ENCODE measurements at regions not wholly inside any gene's neighbourhood (a gene's known extent, or its start where the extent isn't known, plus 50 kb on each side); places are given as distances from the start of the nearest gene placed in this dataset.

- TF ChIP-seq ATRX (CRISPR knock-in tag; IDR thresholded peaks at IDR 0.05; ENCODE audit: borderline replicate concordance): no peak
- TF ChIP-seq SOX5 (CRISPR knock-in tag; IDR thresholded peaks at IDR 0.05; ENCODE audit: borderline replicate concordance): peak; percentile 68
- no peak for TF ChIP-seq ZNF225 (CRISPR knock-in tag; IDR thresholded peaks at IDR 0.05)
- TF ChIP-seq ZNF101 (CRISPR knock-in tag; IDR thresholded peaks at IDR 0.05; ENCODE audit: borderline replicate concordance, low read depth): no peak
- TF ChIP-seq, protein P1, sequence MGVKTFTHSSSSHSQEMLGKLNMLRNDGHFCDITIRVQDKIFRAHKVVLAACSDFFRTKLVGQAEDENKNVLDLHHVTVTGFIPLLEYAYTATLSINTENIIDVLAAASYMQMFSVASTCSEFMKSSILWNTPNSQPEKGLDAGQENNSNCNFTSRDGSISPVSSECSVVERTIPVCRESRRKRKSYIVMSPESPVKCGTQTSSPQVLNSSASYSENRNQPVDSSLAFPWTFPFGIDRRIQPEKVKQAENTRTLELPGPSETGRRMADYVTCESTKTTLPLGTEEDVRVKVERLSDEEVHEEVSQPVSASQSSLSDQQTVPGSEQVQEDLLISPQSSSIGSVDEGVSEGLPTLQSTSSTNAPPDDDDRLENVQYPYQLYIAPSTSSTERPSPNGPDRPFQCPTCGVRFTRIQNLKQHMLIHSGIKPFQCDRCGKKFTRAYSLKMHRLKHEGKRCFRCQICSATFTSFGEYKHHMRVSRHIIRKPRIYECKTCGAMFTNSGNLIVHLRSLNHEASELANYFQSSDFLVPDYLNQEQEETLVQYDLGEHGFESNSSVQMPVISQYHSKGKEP (CRISPR knock-in tag; IDR thresholded peaks at IDR 0.05): no peak
- no peak for TF ChIP-seq CBX5 (CRISPR knock-in tag; IDR thresholded peaks at IDR 0.05; ENCODE audit: borderline replicate concordance)
- TF ChIP-seq HES4 (CRISPR knock-in tag; IDR thresholded peaks at IDR 0.05; ENCODE audit: borderline replicate concordance): no peak
- TF ChIP-seq TGIF2 (CRISPR knock-in tag; IDR thresholded peaks at IDR 0.05): no peak
- TF ChIP-seq CHD4 (IDR thresholded peaks at IDR 0.05; ENCODE audit: borderline replicate concordance, low read length): no peak
- no peak for TF ChIP-seq ZNF589 (CRISPR knock-in tag; conservative IDR thresholded peaks at IDR 0.05)
- no peak for TF ChIP-seq ZNF264 (CRISPR knock-in tag; IDR thresholded peaks at IDR 0.05)
- TF ChIP-seq MEF2D (CRISPR knock-in tag; IDR thresholded peaks at IDR 0.05): 0 out of 2 replicates have a peak, but pooled peaks have one; percentile 19
- TF ChIP-seq CREB3 (CRISPR knock-in tag; IDR thresholded peaks at IDR 0.05): no peak
- no peak for TF ChIP-seq ZNF230 (CRISPR knock-in tag; IDR thresholded peaks at IDR 0.05)
- no peak for TF ChIP-seq ZNF383 (CRISPR knock-in tag; IDR thresholded peaks at IDR 0.05; ENCODE audit: borderline replicate concordance)
- no peak for TF ChIP-seq ZNF550 (CRISPR knock-in tag; IDR thresholded peaks at IDR 0.05; ENCODE audit: borderline replicate concordance)
- TF ChIP-seq NBN (conservative IDR thresholded peaks at IDR 0.05): no peak
- no peak for TF ChIP-seq ESRRA (CRISPR knock-in tag; IDR thresholded peaks at IDR 0.05; ENCODE audit: low read depth)
- TF ChIP-seq ZNF841 (CRISPR knock-in tag; IDR thresholded peaks at IDR 0.05; ENCODE audit: borderline replicate concordance): no peak
- TF ChIP-seq, protein P2, sequence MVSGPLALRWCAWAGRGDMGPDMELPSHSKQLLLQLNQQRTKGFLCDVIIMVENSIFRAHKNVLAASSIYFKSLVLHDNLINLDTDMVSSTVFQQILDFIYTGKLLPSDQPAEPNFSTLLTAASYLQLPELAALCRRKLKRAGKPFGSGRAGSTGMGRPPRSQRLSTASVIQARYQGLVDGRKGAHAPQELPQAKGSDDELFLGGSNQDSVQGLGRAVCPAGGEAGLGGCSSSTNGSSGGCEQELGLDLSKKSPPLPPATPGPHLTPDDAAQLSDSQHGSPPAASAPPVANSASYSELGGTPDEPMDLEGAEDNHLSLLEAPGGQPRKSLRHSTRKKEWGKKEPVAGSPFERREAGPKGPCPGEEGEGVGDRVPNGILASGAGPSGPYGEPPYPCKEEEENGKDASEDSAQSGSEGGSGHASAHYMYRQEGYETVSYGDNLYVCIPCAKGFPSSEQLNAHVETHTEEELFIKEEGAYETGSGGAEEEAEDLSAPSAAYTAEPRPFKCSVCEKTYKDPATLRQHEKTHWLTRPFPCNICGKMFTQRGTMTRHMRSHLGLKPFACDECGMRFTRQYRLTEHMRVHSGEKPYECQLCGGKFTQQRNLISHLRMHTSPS (CRISPR knock-in tag; IDR thresholded peaks at IDR 0.05; ENCODE audit: low read depth): no peak
- no peak for TF ChIP-seq ZNF468 (CRISPR knock-in tag; IDR thresholded peaks at IDR 0.05)
- TF ChIP-seq HOXA7 (CRISPR knock-in tag; IDR thresholded peaks at IDR 0.05): no peak
- TF ChIP-seq U2AF2 (IDR thresholded peaks at IDR 0.05; ENCODE audit: low read depth, low read length): no peak
- no peak for TF ChIP-seq CREB1 (IDR thresholded peaks at IDR 0.05)
- TF ChIP-seq CREB1 (CRISPR knock-in tag; IDR thresholded peaks at IDR 0.05): no peak
- TF ChIP-seq ZFP62 (CRISPR knock-in tag; IDR thresholded peaks at IDR 0.05): no peak
Observed at GRCh38 chr2:215611609-215612386, 175.9 kb upstream of the FN1 start (continued).

Data from HepG2 (cell line).